DND-41 (cell line): ENCODE measurements at regions not wholly inside any gene's neighbourhood (a gene's known extent, or its start where the extent isn't known, plus 50 kb on each side); places are given as distances from the start of the nearest gene placed in this dataset.

Experiments
- ATAC-seq: fragments of 200-7000 bp; cut with Tn5 transposase; 3 replicates; pipeline ENCODE4 v1.9.1; 2021; ENCODE audit warnings: low read depth; ENCODE audit not compliant: insufficient read depth
- DNase-seq: peaks from one replicate; pipeline ENCODE4 v3.0.0-alpha.2; 2020
- H2AFZ ChIP-seq: 2 replicates; pipeline ENCODE4 v1.6.0; 2012; ENCODE audit warnings: low read depth, low read length
- H3K27ac ChIP-seq: 2 replicates; pipeline ENCODE4 v1.5.1; 2012; ENCODE audit warnings: low read length, inconsistent platforms
- H3K27me3 ChIP-seq: fragments of 200-600 bp; sonication (generic); 2 replicates; pipeline ENCODE4 v1.6.0; 2012; ENCODE audit warnings: low read length, mild to moderate bottlenecking, inconsistent platforms; ENCODE audit not compliant: insufficient read depth, poor library complexity
- H3K36me3 ChIP-seq: 2 replicates; pipeline ENCODE4 v1.5.1; 2012; ENCODE audit warnings: low read length, inconsistent platforms; ENCODE audit not compliant: insufficient read depth
- H3K4me1 ChIP-seq: 2 replicates; pipeline ENCODE4 v1.5.1; 2012; ENCODE audit warnings: mild to moderate bottlenecking, low read length; ENCODE audit not compliant: insufficient read depth
- H3K4me2 ChIP-seq: 2 replicates; pipeline ENCODE4 v1.6.0; 2012; ENCODE audit warnings: mild to moderate bottlenecking, moderate library complexity, low read length, inconsistent platforms; ENCODE audit not compliant: insufficient read depth
- H3K4me3 ChIP-seq, 2 experiments: fragments of 200-600 bp in 1 of 2; shearing (Covaris generic) in 1 of 2; 2 replicates each; pipeline ENCODE4 v1.5.1; 2012 to 2016; ENCODE audit warnings: inconsistent platforms in 2 of 2, low read length in 2 of 2, mild to moderate bottlenecking in 2 of 2, low read depth in 1 of 2, moderate library complexity in 1 of 2
- H3K79me2 ChIP-seq: 2 replicates; pipeline ENCODE4 v1.6.0; 2012; ENCODE audit warnings: low read length, inconsistent platforms; ENCODE audit not compliant: insufficient read depth
- H3K9ac ChIP-seq: 2 replicates; pipeline ENCODE4 v1.6.0; 2012; ENCODE audit warnings: low read depth, mild to moderate bottlenecking, inconsistent platforms, low read length, moderate library complexity
- H3K9me3 ChIP-seq: 2 replicates; pipeline ENCODE4 v1.5.1; 2012; ENCODE audit warnings: low read length, moderate library complexity, mild to moderate bottlenecking, inconsistent platforms; ENCODE audit not compliant: insufficient read depth, severe bottlenecking
- H4K20me1 ChIP-seq: 2 replicates; pipeline ENCODE4 v1.6.0; 2012; ENCODE audit warnings: low read length; ENCODE audit not compliant: insufficient read depth
- CTCF ChIP-seq: IDR thresholded peaks from 2 replicates; pipeline ENCODE4 v1.5.1; 2012; ENCODE audit warnings: borderline replicate concordance, low read length, moderate library complexity, mild to moderate bottlenecking; ENCODE audit not compliant: poor library complexity, severe bottlenecking; ENCODE audit errors: extremely low read depth
- EZH2 ChIP-seq: IDR thresholded peaks from 3 replicates; pipeline ENCODE4 v1.6.1; 2012; ENCODE audit warnings: borderline replicate concordance, low read depth, mild to moderate bottlenecking, moderate library complexity, low read length, inconsistent platforms; ENCODE audit not compliant: severe bottlenecking

GRCh38 chr13:107482688-107483087, 732.6 kb downstream of the LIG4 start:
- ATAC-seq: no peak
- no peak overlapping the region for H3K9ac ChIP-seq
- no peaks in the 10 kb centered on the region for H4K20me1 ChIP-seq
- H3K4me2 ChIP-seq: no peak overlapping the region
- no peak overlapping the region for H3K27ac ChIP-seq
- no peaks in the 10 kb centered on the region for H3K36me3 ChIP-seq
- H3K4me1 ChIP-seq: no peaks in the 10 kb centered on the region
- no peak for TF ChIP-seq CTCF
- no peak for TF ChIP-seq EZH2
- no peak for DNase-seq
- no peaks in the 10 kb centered on the region for H3K79me2 ChIP-seq
- no peak overlapping the region for H3K4me3 ChIP-seq
- no peak overlapping the region for H2AFZ ChIP-seq
- no peaks in the 10 kb centered on the region for H3K9me3 ChIP-seq
- H3K27me3 ChIP-seq: no peaks in the 10 kb centered on the region

- no peak for DNase-seq
- no peak for ATAC-seq
- Histone ChIP-seq H4K20me1 (no peaks in the 10 kb centered on the region), H3K79me2 (no peaks in the 10 kb centered on the region), H3K4me2 (no peak overlapping the region), H3K9ac (no peak overlapping the region), H3K4me1 (no peaks in the 10 kb centered on the region), H3K4me3 (no peak overlapping the region), H3K27me3 (no peaks in the 10 kb centered on the region), H2AFZ (no peak overlapping the region), H3K27ac (no peak overlapping the region), H3K9me3 (no peaks in the 10 kb centered on the region), H3K36me3 (no peaks in the 10 kb centered on the region)
- no peak for TF ChIP-seq EZH2
- no peak for TF ChIP-seq CTCF
Measured at GRCh38 chr13:107480130-107480529, 735.2 kb downstream of the LIG4 start.

DNA sequence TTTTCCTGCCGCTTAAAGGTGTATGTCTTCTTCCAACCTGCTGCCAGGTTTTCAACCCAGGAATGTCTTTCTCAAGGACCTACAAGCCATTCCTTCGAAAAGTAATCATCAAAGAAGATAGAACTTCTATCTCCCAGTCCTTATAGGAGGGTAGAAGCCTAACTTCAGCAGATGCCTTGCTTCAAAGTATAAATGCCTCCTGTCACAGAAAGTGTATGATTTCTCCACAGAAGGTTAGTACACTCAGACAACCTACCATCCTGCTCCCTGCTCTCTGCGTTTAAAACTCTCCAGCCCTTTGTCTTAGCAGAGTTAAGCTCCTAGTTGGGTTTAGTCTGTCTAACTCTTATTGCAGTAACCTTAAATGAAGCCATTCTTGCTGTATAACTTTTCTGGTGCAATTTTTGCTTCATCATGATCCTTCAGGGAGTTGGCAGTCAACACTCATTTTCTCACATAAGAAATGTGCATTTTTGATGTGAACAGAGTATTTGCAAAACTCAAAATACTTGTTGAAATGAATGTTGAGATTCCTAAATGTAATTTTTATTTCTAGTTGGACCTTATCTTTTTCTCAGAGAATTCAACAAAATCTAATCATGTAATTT, 737.5 kb downstream of the LIG4 start:
- DNase-seq: no peak
- H3K9me3 ChIP-seq: no peaks in the 10 kb centered on the region
- H4K20me1 ChIP-seq: no peaks in the 10 kb centered on the region
- H3K4me1 ChIP-seq: no peaks in the 10 kb centered on the region
- no peak overlapping the region for H3K9ac ChIP-seq
- no peak overlapping the region for H2AFZ ChIP-seq
- no peak for ATAC-seq
- H3K79me2 ChIP-seq: no peaks in the 10 kb centered on the region
- H3K4me3 ChIP-seq: no peak overlapping the region
- no peaks in the 10 kb centered on the region for H3K27me3 ChIP-seq
- H3K4me2 ChIP-seq: no peak overlapping the region
- no peak overlapping the region for H3K27ac ChIP-seq
- no peak for TF ChIP-seq CTCF
- TF ChIP-seq EZH2: no peak
- H3K36me3 ChIP-seq: no peaks in the 10 kb centered on the region
